NCI-H2227 (cell line): ENCODE measurements at regions not wholly inside any gene's neighbourhood (a gene's known extent, or its start where the extent isn't known, plus 50 kb on each side); places are given as distances from the start of the nearest gene placed in this dataset.

Source experiments
- DNase-seq: peaks from one replicate; lab custom pipeline; 2025; ENCODE audit not compliant: unreplicated experiment; lab: John Stamatoyannopoulos, UW

DNA sequence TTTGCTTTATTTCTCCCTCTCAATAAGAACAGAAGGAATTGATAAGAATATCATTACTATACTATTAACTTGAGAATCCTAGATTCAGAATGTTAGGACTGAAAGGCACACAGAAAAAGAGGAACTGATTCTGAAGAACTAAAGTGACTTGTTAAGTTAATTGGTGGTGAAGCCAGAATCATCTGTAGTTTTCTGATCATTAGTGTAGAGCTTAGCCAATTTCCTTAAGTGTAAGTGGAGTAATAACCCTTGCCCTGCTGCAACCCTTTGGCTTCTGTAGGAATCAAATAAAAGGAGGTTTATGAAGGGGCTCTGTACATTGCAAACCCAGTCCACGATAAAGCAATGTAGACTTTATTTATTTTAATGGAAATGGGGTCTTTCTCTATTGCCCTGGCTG, 1186.0 kb downstream of the SORCS3 start:
- no peak for DNase-seq

DNA sequence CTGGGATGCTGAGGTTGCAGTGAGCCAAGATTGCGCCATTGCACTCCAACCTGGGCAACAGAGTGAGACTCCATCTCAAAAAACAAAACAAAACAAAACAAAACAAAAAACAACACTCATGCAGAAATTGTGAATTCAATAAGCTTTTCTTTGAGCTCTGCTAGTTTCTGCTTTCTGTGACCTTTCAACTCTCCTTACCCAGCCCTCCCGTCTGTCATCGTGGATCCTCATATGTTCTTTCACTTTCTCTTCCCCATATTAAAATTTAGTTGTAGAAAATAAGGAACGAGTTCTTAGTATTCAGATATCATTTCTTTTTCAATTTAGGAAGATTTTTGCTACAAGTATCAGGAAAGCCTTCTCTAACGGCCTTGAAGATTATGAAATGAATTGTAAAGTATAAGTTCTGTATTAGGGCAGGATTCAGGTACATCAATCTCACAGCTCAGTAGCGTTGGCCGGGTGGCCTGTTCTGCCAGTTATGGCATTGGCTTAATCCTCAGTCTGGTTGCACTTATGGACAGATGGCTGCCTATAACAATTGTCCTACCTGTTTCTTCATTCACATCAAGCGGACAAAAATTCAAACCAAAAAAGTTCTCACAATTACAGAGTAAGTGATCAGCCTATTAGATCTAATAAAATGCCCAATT, 1167.0 kb downstream of the SORCS3 start:
- DNase-seq = no peak

DNA sequence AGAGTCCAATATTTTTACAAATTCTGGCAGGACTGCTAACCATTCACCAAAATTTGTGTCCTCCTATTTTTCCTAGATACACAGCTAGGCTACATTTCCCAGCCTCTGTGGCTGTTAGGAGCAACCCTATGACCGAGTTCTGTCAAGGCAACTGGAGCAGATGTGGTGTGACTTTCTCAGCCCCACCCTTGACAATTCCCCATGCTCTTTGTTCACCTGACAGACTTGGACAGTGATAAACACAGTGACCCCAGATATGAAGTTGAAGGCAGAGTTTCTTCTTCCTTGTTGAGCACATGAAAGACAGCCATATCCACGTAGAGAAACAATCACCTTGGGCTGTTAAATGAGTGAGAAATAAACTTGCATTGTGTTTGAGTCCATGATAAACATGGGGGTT, 1162.1 kb downstream of the SORCS3 start:
- DNase-seq = no peak

DNA sequence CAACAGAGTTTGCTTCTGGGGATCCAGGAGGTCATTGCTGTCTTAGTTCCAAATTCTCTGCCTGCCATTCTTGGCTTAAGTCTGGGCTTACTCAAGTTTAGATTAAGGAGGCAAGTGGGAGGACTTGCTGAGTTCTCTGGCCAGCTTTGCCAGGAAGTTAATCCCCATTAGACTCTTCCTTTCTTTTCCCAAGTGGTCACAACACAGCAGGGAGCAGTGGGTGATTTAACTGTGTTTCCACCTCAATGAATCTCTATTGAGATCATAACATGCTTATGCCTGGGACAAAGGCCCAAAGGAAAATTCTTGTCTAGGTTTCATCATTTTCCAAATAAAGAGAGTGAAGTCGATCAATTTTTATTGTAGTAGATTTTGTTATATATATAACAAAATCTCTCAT, 1159.6 kb downstream of the SORCS3 start:
- DNase-seq = no peak

DNA sequence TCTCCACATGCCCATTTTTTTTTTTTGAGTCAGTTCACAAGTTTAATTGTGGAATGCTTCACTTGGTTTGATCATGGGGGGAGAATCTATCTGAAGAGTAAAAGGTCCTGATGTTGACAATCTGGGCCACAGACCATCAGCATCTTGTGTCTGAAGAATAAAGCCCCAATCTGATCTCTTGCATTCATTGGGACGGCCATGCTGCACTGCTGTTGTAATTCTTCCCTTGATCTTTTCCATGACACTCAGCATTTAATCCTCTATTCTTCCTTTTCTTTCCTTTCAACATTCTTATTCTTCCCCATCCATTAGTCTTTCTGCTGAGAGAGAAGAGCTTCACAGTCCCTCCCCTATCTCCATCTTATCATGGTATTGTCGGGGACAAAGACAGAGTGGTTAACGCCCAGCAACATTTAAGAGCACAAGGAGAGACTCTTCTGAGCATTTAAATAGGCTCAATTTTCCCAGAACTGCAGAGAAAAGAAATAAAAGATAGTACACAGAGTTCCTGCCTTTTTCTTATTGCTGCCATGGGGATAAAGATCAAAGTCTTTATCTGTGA, 1157.3 kb downstream of the SORCS3 start:
- DNase-seq = no peak

DNA sequence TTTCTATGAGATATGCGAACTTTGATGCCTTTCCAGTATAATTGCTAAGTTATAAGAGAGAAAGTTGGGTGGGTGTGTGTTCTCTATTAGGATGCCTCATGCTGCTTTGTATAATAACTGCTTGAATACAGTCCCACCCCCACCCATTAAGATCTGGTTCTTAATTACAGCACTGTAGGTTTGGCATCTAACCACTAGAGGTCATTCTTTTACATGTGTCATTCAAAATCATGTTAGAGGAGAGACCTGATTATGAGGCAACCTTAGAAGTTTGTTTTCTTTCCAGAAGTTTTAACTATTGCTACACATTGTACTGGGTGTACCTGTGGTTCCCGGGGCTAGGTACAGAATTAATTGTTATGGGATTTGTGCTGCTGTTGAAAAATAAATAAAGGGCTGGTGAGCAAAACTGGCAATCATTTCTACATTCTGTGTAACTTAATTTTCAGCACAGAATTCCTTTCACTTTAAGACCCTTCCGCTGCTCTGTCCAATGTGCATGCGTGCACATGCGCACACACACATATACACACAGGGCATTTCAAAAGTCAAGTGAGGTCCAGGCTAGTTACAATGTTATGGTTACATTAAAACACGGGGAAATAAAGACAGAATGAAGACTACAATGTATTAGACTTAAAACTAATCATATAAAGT, 1156.3 kb downstream of the SORCS3 start:
- no peak for DNase-seq

DNA sequence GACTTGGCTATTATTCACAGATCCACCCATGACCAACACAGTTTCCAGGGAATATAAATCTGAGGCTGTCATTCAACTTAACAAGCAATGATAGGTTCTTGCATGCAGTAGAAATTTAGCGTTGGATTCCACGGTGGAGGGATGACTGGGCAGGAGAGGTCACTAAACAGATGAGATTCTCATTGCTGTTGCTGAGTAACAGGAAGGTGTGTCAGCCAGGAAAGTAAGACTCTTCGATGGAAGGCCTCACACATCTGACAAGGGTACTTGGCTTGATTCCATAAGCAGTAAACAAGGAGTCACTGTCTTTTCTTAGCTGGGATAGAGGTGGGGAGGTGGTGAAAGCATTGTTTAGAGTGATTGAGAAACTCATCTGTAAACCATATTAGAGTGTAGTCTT, 1152.0 kb downstream of the SORCS3 start:
- no peak for DNase-seq

DNA sequence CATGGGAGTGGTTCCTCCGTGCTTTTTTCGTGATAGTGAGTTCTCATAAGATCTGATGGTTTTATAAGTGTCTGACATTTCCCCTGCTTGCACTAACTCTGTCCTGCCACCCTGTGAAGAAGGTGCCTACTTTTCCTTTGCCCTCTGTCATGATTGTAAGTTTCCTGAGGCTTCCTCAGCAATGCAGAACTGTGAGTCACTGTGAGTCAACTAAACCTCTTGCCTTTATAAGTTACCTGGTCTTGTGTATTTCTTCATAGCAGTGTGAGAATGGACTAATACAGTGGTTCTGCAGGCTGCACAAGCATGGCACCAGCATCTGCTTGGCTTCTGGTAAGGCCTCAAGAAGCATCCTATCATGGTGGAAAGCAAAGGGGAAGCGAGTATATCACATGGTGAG, 1144.6 kb downstream of the SORCS3 start:
- no peak for DNase-seq

DNA sequence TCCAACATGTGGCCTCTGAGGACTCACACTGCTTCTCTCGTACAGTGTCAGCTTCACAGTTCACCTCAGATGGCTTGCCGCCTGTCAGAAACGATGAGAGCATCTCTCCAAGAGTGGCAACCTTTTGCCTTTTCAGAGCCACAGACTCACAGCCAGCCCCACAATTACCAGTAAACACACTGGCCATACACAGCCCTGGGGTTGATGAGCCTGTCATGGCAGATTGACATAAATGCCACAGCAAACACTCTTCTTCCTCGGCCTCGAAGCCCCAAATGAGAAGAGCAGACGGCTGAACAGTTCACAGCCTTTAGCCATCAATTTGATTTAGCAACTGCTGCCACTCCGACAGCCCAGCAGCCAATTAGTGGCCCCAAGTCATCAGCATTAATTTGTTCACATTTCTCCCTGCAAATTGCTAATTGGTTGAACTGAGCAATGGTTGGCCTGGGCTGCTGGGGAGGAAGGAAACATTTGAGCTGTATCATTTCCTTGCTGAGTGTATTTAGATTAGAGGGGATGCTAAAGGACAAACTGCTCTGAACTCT, 1142.9 kb downstream of the SORCS3 start:
- no peak for DNase-seq

DNA sequence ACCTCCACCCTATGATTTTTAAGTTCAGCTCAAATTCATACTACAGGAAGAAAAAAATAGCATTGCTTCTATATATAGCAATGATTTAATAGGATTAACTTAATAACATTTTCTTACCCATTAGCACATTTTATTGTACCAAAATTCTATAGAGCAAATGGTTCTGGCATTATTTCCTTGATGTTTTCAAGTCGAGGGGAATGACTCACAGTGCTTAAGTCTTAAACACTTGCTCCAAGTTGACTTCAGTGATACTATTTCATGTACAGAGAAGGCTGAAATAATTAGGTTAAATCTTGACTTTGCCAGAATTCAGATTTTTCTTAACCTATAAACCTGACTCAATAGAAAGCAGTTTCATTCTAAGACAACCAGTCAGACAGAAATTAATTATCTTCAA, 1133.8 kb downstream of the SORCS3 start:
- DNase-seq = no peak

DNA sequence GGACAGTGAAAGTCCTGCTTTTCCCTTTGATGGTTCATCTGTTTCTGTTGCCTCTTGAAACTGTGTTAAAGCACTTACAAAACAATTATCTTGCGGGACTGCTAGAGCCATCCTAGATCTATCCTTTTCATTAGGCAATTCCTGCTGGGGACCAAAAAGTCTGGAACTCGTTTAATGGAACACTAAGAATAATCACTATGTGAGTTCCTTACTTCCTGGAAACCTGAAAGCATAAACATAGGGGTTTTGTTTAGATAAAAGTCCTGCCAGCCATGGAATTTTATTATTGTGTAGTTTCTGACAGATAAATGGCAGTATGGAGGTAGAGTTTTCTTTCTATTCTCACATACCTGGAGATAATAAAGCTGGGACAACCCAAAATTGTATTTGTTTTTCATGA, 1133.3 kb downstream of the SORCS3 start:
- DNase-seq = no peak

DNA sequence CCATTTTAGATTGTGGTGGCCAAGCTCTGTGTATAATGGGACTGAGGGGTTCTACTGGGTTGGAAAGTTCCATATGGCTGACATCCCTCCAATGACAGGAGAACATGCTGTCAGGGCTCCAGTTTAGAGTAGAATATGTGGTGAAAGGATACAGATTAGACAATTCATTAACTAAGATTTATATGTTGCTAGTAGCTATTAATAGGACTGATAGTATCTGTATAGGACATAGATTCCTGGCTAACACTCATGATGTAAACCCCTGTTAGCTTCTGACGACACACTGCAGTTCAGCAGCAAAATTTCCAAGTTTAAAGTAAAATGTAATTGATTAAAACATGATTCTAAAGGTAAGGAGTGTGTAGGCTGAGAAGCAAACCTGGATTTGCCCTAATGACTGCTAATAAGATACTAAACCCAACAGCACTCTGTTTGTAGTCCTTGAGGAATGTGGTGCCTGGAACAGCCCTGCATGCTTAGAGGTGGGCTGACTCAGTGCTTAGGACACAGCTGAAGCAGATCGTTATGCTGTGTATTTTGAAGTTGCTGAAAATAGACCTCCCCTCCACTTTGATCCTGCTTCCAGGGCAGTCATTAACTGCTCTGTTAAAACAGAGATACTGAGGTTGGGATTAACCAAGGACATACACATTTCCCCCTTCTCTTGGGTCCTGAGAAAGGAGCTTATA, 1129.6 kb downstream of the SORCS3 start:
- DNase-seq = no peak

DNA sequence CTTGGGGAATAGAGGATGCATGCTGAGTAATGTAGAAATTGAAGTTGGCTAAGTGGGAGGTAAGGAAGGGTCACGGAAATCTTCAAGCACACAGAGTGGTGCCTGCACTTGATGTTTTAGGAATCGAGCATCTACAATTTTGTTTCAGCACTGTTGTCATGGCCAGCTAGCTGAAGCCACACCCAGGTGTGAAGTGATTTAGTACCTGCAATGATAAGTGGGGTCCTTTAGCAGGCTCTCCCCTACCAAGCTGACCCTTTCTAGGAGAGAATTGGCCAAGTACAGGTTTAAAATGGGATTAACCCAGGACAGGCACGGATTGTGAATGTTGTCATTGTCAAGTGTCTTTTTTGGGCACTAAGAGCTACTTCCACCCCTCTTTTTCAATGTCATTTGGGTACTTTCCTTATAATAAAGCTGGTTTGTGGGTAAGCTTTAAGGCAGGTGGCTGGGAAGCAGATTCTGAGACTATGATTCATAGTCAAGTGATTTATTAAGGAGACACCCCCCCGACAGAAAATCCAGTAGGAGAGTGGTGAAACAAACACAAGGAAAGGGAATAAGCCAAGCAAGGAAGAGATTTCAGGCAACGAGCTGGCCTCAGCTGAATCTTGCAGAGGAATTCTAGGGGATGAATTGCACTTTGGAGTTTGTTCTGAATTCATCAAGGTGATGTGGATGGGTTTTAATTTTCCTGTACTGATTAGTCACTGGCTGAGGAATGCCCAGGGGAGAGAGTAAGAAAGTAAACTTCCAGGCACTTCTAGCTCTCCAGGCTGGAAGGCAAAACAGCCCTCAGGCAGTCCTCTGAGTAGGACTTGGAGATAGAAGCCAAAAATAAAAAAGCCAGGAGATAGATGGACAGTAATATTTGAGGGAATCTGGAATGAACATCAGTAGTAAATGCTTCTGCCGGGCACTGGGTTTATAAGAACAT, 1128.4 kb downstream of the SORCS3 start:
- DNase-seq = no peak

DNA sequence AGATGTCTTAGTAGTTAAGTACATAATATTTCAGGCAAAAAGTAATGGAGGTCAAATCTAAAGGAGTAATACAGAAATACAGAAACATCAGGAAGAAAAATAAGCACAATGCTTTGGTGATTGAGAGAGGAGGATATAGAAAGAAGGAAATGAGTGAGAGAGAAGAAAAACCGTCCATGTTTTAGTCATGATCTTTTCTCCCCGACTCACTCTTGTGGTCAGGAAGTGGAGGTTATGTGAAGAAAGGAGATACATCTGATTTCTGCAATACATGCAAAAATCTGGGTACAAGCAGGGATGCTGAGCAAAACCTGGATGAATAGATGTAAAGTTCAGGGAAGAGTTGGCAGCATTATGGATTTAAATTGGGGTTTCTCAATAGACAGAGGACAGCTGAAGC, 1122.5 kb downstream of the SORCS3 start:
- no peak for DNase-seq

DNA sequence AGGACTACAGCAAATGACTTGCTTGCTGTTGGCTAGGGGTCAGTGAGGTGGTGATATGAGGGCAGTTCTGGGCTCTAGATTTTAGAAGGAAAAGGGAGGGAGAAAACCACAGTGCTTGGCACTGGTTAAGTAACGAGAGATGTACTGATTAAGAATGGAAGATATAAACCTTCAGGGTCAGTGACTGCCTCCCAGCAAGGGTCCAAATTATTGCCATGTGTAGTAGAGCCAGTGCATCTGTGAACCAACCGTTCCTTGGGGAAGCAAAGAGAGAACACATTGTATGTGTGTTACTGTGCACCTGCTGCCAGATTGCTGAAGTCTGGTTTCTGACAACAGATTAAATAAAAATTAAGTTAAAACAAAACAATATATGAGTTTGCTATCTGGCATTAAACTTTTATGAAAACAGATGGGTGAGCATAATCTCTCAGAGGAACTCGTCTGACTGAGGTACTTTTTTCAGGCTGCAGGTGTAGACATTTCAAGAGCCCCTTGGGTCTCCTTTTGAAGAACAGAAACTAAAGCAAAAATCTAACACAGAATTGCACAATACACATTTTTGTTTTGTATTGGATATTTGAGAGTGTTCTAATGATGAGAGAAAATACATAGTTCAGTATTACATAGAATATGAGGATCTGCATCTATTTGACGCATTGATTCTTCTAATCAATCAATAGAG, 1120.6 kb downstream of the SORCS3 start:
- no peak for DNase-seq

DNA sequence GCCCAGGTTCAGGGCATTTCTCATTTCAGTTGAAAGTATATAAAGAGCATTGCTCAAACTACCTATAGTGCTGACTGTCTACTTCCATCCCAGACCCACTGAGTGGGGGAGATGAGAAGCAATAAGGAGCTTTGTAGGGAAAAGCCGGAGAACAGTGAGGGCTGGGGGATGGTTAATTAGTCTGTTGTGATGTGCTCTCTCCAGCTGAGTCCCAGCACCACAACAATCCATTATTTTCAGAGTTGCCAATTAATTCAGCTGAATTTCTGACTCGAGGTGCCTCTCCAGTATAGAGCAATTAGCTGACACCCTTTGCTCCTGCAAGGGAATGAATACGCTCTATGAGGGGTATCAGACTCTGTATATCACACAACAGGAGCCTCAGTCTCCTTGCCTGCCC, 1118.6 kb downstream of the SORCS3 start:
- DNase-seq = no peak

DNA sequence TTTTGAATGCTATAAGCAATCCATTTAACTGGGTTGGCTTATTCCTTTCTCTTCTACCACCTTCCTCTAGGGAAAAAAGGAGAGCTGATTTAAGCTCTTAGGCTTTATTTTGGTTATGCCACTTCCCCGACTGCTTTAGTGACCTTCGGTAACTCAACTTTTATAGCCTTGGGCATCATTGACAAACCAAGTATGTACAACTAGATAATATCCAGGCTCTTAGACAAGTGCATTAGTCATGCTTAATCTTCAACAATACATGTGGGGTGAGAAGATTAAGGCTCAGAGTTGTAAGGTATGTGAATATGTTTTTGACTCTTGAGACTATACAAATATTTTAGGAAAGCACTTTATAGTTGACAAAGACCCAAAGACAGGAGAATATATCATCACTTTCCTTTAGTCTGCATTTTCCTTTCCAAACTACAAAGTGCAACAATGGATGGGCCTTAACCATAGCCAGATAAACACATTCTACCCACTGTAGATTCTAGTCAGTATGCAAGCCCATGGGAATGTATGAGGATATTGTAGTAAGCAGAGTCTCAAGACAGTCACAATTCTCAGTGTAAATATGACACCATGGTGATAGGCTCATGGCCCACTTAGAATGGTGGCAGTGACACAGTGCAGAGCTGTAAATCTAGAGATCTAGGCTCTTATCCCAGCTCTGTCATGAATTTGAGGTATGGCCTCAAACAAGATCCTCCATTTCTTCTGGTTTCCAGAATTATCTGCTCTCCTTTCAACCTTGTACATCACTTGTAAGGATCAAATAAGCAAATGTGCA, 1117.3 kb downstream of the SORCS3 start:
- DNase-seq = no peak

DNA sequence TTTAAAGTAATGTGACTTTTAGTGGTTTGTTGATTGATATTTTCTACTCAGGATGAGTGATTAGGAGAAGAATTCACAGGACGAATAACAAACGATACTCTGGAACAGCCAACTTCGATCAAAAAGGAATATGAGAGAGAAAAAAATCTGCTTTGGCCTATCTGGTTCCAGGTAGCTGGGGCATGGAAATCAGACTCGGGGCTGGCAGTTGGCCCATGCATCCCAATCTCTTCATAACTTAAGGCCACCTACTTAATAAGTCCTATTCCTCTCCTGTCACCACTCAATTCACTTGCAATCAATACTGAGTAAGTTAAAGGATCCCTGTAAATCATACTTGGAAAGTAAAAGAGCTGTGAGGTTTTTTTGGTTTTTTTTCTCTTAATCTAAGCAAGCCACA, 1116.2 kb downstream of the SORCS3 start:
- no peak for DNase-seq

DNA sequence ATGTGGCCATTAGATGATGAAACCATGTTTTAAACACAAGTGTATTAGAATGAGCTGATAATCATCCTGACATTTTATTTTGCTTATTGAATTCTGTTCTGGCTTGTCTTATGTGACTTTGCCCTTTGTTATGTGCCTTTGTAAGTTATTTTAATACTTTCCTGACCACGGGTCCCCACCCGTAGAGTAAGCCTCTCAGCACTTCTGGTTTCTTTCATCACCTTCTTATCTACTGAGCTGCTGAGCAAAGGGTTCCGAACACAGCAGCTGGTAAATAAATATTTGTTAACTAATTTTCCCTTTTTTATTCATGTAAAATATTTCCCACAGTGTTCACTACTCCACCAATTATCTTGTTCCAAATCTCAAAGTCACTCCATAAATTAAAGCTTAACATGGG, 1115.3 kb downstream of the SORCS3 start:
- no peak for DNase-seq
